ENCODE measurements at regions not wholly inside any gene's neighbourhood (a gene's known extent, or its start where the extent isn't known, plus 50 kb on each side); places are given as distances from the start of the nearest gene placed in this dataset.

GRCh38 chr14:98114946-98115345 lies 1157.1 kb downstream of the BCL11B start:
- in situ Hi-C loops (cut with HindIII; ENCODE audit: low sequenced_read_pairs) = no loop called here

GRCh38 chr14:98118749-98119148 lies 1153.2 kb downstream of the BCL11B start:
- in situ Hi-C loops (cut with HindIII; ENCODE audit: low sequenced_read_pairs) = no loop called here

- in situ Hi-C loops (cut with HindIII; ENCODE audit: low sequenced_read_pairs) = no loop called here
Observed at GRCh38 chr14:98119739-98120138, 1152.3 kb downstream of the BCL11B start.

GRCh38 chr14:98120831-98121464 lies 1151.0 kb downstream of the BCL11B start:
- in situ Hi-C loops (cut with HindIII; ENCODE audit: low sequenced_read_pairs) = no loop called here

GRCh38 chr14:98122527-98122926 lies 1149.5 kb downstream of the BCL11B start:
- in situ Hi-C loops (cut with HindIII; ENCODE audit: low sequenced_read_pairs) = no loop called here

- in situ Hi-C loops (cut with HindIII; ENCODE audit: low sequenced_read_pairs) = no loop called here
Observed at GRCh38 chr14:98130691-98131090, 1141.3 kb downstream of the BCL11B start.

GRCh38 chr14:98131406-98131805 lies 1140.6 kb downstream of the BCL11B start:
- in situ Hi-C loops (cut with HindIII; ENCODE audit: low sequenced_read_pairs) = no loop called here

- in situ Hi-C loops (cut with HindIII; ENCODE audit: low sequenced_read_pairs) = no loop called here
Observed at GRCh38 chr14:98133806-98134205, 1138.2 kb downstream of the BCL11B start.

GRCh38 chr14:98136012-98136789 lies 1135.8 kb downstream of the BCL11B start:
- in situ Hi-C loops (cut with HindIII; ENCODE audit: low sequenced_read_pairs) = no loop called here

- in situ Hi-C loops (cut with HindIII; ENCODE audit: low sequenced_read_pairs) = no loop called here
Observed at GRCh38 chr14:98137131-98138025, 1134.6 kb downstream of the BCL11B start.

GRCh38 chr14:98138666-98139065 lies 1133.3 kb downstream of the BCL11B start:
- in situ Hi-C loops (cut with HindIII; ENCODE audit: low sequenced_read_pairs) = no loop called here

GRCh38 chr14:98140862-98141530 lies 1131.0 kb downstream of the BCL11B start:
- in situ Hi-C loops (cut with HindIII; ENCODE audit: low sequenced_read_pairs) = no loop called here

- in situ Hi-C loops (cut with HindIII; ENCODE audit: low sequenced_read_pairs) = no loop called here
Observed at GRCh38 chr14:98143566-98143965, 1128.4 kb downstream of the BCL11B start.

GRCh38 chr14:98144964-98145363 lies 1127.0 kb downstream of the BCL11B start:
- in situ Hi-C loops (cut with HindIII; ENCODE audit: low sequenced_read_pairs) = no loop called here

- in situ Hi-C loops (cut with HindIII; ENCODE audit: low sequenced_read_pairs) = no loop called here
Observed at GRCh38 chr14:98146416-98146815, 1125.6 kb downstream of the BCL11B start.

- in situ Hi-C loops (cut with HindIII; ENCODE audit: low sequenced_read_pairs) = no loop called here
Observed at GRCh38 chr14:98154254-98154653, 1117.7 kb downstream of the BCL11B start.

GRCh38 chr14:98156411-98156810 lies 1115.6 kb downstream of the BCL11B start:
- in situ Hi-C loops (cut with HindIII; ENCODE audit: low sequenced_read_pairs) = no loop called here

GRCh38 chr14:98160901-98161300 lies 1111.1 kb downstream of the BCL11B start:
- in situ Hi-C loops (cut with HindIII; ENCODE audit: low sequenced_read_pairs) = no loop called here

GRCh38 chr14:98161356-98161755 lies 1110.6 kb downstream of the BCL11B start:
- in situ Hi-C loops (cut with HindIII; ENCODE audit: low sequenced_read_pairs) = no loop called here

GRCh38 chr14:98162856-98163805 lies 1108.9 kb downstream of the BCL11B start:
- in situ Hi-C loops (cut with HindIII; ENCODE audit: low sequenced_read_pairs) = no loop called here
